Nephron (organoid): ENCODE measurements at regions not wholly inside any gene's neighbourhood (a gene's known extent, or its start where the extent isn't known, plus 50 kb on each side); places are given as distances from the start of the nearest gene placed in this dataset.

Experiments used
- H3K27ac Mint-ChIP-seq, 3 experiments: 2 replicates each; pipeline ENCODE4 v1.8.0; 2020; ENCODE audit warnings: mixed read lengths in 3 of 3, mild to moderate bottlenecking in 2 of 3, moderate library complexity in 1 of 3
- H3K27me3 Mint-ChIP-seq: 2 replicates; pipeline ENCODE4 v1.8.0; 2021; ENCODE audit warnings: low read depth, mild to moderate bottlenecking, moderate library complexity, mixed read lengths
- H3K36me3 Mint-ChIP-seq: 2 replicates; pipeline ENCODE4 v1.8.0; 2020; ENCODE audit warnings: low read depth, mixed read lengths
- H3K4me1 Mint-ChIP-seq: 2 replicates; pipeline ENCODE4 v1.8.0; 2020; ENCODE audit warnings: mixed read lengths
- H3K4me3 Mint-ChIP-seq, 3 experiments: 2 replicates each; pipeline ENCODE4 v1.8.0; 2020; ENCODE audit warnings: mild to moderate bottlenecking in 3 of 3, mixed read lengths in 3 of 3, moderate library complexity in 2 of 3
- H3K9me3 Mint-ChIP-seq: 2 replicates; pipeline ENCODE4 v1.8.0; 2020; ENCODE audit warnings: mixed read lengths
- TF ChIP-seq, protein P1 (sequence below), 3 experiments: fragments of 200-600 bp; sonication (generic); IDR thresholded peaks; one replicate each; pipeline ENCODE4 v1.5.0; 2021; ENCODE audit warnings: antibody characterized with exemption in 3 of 3; ENCODE audit not compliant: unreplicated experiment in 3 of 3

DNA sequence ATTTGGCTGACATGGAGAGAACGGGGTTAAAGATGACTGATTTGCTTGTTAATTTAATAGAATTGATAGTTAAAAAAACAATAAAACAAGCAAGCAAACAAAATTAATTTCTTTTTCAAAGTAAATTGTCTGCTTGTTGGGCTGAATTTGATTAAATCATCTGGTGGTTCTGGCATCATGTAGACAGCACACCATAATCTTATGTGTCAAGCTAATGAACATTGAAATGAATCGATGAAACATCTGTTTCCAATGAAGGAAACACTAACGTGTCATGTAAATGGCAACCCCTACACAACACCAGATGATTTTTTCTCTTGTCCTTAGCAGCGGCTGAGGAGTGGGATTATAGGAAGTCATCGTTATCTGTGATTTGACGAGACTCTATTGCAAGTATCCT is 399.6 kb upstream of the RAG2 start:
- TF ChIP-seq, protein P1, sequence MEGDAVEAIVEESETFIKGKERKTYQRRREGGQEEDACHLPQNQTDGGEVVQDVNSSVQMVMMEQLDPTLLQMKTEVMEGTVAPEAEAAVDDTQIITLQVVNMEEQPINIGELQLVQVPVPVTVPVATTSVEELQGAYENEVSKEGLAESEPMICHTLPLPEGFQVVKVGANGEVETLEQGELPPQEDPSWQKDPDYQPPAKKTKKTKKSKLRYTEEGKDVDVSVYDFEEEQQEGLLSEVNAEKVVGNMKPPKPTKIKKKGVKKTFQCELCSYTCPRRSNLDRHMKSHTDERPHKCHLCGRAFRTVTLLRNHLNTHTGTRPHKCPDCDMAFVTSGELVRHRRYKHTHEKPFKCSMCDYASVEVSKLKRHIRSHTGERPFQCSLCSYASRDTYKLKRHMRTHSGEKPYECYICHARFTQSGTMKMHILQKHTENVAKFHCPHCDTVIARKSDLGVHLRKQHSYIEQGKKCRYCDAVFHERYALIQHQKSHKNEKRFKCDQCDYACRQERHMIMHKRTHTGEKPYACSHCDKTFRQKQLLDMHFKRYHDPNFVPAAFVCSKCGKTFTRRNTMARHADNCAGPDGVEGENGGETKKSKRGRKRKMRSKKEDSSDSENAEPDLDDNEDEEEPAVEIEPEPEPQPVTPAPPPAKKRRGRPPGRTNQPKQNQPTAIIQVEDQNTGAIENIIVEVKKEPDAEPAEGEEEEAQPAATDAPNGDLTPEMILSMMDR (IDR thresholded peaks at IDR 0.05; ENCODE audit: unreplicated experiment in 3 of 3) = no peak
- H3K9me3 Mint-ChIP-seq = peaks cover 4% of the 10 kb centered on the region
- H3K27me3 Mint-ChIP-seq = no peaks in the 10 kb centered on the region
- no peaks in the 10 kb centered on the region for H3K4me1 Mint-ChIP-seq
- no peaks in the 10 kb centered on the region for H3K36me3 Mint-ChIP-seq
- no peak overlapping the region for H3K4me3 Mint-ChIP-seq
- H3K27ac Mint-ChIP-seq = no peak overlapping the region

- TF ChIP-seq, protein P1 (IDR thresholded peaks at IDR 0.05; ENCODE audit: unreplicated experiment in 3 of 3) = no peak
- H3K9me3 Mint-ChIP-seq = peaks cover 4% of the 10 kb centered on the region
- no peaks in the 10 kb centered on the region for H3K27me3 Mint-ChIP-seq
- H3K36me3 Mint-ChIP-seq = no peaks in the 10 kb centered on the region
- no peaks in the 10 kb centered on the region for H3K4me1 Mint-ChIP-seq
- no peak overlapping the region for H3K4me3 Mint-ChIP-seq
- H3K27ac Mint-ChIP-seq = no peak overlapping the region
Measured at GRCh38 chr11:36996795-36997194, 398.8 kb upstream of the RAG2 start.

DNA sequence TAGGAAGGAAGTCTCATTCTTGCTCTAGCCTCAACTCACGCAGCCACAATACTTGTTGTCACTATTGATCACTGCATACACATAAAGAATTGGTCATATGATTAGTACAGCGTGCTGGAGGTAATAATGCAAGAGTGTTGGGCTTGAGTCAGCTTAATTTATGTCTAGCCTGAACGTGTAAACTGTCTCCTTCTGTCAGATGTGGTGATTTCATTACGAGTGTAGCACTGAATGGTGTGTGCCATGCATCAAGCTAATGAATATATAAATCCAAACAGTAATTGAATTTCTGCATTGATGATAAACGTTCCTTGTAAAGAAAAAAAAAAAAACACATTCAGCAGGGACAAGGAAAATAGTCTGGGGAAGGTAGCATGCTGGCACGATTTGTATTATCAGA is 396.2 kb upstream of the RAG2 start:
- Mint-ChIP-seq H3K4me3 (no peak overlapping the region), H3K4me1 (no peaks in the 10 kb centered on the region), H3K36me3 (no peaks in the 10 kb centered on the region), H3K27ac (no peak overlapping the region), H3K9me3 (peaks cover 4% of the 10 kb centered on the region), H3K27me3 (no peaks in the 10 kb centered on the region)
- TF ChIP-seq, protein P1 (IDR thresholded peaks at IDR 0.05; ENCODE audit: unreplicated experiment in 3 of 3) = no peak

DNA sequence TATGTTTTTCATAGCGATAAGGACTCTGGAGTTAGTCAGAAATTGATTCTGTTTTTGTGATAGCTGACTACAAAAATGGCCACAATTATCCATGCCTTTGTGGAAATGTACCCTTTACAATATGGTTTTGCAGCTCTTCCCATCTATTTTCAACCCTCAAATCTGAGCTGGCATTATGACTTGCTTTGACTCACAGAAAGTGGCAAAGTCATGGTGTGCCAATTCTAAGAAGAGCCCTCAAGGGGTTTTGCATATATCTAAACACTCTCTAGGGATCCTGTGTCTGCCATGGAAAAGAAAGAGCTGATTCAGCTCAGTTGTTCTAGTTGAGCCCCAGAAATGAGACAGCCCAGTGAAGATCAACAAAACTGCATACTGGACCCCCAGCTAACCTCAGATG is 390.5 kb upstream of the RAG2 start:
- no peaks in the 10 kb centered on the region for H3K27me3 Mint-ChIP-seq
- H3K27ac Mint-ChIP-seq = no peak overlapping the region

DNA sequence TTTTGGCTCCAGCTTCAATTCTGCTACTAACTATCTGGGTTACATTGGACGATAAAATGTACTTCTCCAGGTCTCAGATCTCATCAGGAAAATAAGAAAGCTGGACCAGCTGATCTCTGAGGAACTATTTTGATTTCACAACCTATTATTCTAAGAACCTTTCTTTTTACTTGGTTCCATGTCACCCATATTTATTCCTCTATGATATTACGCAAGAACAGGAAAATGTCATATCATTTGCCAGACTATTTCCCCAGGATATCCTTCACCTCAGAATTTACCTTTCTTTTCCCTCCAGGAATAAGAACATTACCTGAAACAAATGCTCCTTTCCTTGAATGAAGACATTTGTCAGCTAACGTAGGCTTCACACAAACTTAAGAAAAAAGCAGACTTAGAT is 387.5 kb upstream of the RAG2 start:
- Mint-ChIP-seq H3K9me3 (peaks cover 28% of the 10 kb centered on the region), H3K27me3 (no peaks in the 10 kb centered on the region), H3K36me3 (no peaks in the 10 kb centered on the region), H3K4me1 (no peaks in the 10 kb centered on the region), H3K4me3 (no peak overlapping the region), H3K27ac (no peak overlapping the region)
- TF ChIP-seq, protein P1 (IDR thresholded peaks at IDR 0.05; ENCODE audit: unreplicated experiment in 3 of 3) = no peak

More for the DNA sequence above, 390.5 kb upstream of the RAG2 start:
- no peak overlapping the region for H3K4me3 Mint-ChIP-seq
- no peaks in the 10 kb centered on the region for H3K4me1 Mint-ChIP-seq
- TF ChIP-seq, protein P1 (IDR thresholded peaks at IDR 0.05; ENCODE audit: unreplicated experiment in 3 of 3) = no peak
- H3K9me3 Mint-ChIP-seq = peaks cover 17% of the 10 kb centered on the region
- H3K36me3 Mint-ChIP-seq = no peaks in the 10 kb centered on the region

GRCh38 chr11:36976741-36977140 is 378.7 kb upstream of the RAG2 start:
- no peaks in the 10 kb centered on the region for H3K4me1 Mint-ChIP-seq
- no peak overlapping the region for H3K4me3 Mint-ChIP-seq
- H3K36me3 Mint-ChIP-seq = peaks cover 4% of the 10 kb centered on the region
- H3K27me3 Mint-ChIP-seq = no peaks in the 10 kb centered on the region
- TF ChIP-seq, protein P1 (IDR thresholded peaks at IDR 0.05; ENCODE audit: unreplicated experiment in 3 of 3) = no peak
- no peak overlapping the region for H3K27ac Mint-ChIP-seq
- peaks cover 32% of the 10 kb centered on the region for H3K9me3 Mint-ChIP-seq
